Activated CD8-positive, alpha-beta memory T cell treated with anti-CD3 and anti-CD28 coated beads, Interleukin-2, amount 50 U/mL, for 4 hours (primary cell): ENCODE measurements at regions not wholly inside any gene's neighbourhood (a gene's known extent, or its start where the extent isn't known, plus 50 kb on each side); places are given as distances from the start of the nearest gene placed in this dataset.

Experiments used
- DNase-seq: peaks from one replicate; pipeline ENCODE4 v3.0.0-alpha.2; 2020

DNA sequence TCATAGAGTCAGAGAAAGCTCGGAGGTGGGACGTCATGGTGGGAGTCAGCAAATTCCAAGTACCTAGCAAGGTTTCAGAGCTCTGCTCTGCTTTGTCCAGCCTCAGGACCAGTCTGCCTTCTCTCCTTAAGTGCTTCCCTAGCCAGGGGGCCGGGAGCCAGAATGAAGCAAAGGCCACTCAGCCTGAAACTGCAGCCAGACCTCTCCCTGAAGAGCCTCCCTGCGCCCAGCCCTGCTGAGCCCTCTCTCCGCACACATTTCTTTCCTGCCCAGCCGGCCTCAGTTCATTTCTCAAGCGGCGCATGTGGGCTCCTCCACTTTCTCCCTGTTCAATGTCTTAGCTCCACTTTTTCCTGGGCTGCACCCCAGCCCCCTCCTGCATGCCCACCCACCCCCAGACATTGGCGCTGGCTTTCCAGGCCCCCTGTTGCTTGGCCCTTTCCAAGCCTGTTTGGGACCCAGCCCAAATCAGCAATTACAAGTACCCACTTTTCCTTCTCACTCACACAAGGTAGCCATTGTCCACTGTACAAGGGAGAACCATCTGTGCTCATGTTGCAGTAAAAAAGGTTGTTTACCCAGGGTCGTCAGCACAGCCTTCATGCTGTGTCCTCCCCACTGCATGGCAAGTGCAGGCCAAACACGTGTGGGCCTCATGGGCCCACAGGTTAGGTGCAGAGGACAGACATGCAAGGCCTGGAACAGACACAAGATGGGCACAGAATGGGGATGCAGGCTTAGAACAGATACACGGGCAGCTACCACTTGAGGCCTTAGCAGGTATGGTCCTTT lies 147.1 kb downstream of the MRPL14 start:
- no peak for DNase-seq

DNA sequence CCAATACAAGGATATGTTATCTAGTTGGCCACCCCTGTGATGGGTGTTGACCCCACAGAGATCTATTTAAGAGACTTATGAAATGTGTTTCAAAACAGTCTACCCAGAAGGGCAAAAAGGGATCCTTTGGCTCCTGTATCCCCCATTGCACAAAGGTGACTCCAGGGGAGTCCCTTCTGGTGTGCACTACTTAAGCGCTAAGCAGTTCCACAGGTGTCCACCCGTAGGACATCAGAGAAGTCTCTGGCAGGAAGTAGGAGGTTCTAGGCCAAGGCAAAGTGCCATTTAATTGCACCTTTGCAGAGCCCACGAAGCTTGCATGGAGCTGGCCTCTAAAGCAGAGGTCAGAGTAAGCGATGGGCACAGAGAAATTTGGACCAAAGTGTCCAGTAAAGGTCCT lies 147.7 kb downstream of the MRPL14 start:
- no peak for DNase-seq

DNA sequence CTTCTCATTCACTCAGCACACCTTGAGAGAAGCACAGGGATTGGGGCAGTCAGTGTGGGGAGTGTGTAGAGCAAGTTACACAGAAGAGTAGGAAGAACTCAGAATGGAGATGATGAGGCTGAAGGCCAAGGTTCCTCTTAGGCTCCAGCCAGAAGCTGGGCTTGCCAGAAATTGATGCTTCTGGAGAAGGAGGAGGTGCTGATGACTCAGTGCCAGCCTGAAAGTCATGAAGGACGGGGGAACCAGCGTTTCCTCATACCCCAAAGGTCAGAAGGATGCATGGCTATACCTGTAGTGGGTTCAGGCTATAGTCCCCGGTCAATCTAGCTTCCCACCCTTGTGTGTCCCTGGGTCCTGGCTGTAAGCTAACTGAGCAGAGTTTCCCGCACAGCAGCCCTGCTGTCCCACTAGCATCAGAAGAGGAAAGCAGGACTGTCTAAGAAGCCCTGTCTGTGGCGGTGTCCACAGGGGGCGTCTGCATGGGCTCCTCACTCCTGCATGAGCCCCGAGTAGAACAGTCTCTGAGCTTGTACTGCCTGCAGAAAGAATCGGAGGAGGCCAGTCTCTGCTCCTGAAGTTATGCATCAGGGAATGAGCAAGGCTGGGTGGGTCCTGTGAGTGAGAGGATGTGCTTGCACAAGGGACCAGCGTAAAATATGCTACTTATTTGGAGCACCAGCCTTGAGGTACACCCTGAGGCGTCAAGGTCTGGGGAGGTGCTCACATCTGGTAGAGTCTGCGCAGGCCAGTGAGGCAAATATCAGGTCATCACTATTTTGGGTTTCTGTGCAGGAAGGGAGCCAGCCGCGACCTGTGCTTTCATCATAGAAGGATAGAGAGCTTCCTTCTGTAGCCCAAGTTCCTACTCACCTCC lies 148.5 kb downstream of the MRPL14 start:
- peak; percentile 7 for DNase-seq

DNA sequence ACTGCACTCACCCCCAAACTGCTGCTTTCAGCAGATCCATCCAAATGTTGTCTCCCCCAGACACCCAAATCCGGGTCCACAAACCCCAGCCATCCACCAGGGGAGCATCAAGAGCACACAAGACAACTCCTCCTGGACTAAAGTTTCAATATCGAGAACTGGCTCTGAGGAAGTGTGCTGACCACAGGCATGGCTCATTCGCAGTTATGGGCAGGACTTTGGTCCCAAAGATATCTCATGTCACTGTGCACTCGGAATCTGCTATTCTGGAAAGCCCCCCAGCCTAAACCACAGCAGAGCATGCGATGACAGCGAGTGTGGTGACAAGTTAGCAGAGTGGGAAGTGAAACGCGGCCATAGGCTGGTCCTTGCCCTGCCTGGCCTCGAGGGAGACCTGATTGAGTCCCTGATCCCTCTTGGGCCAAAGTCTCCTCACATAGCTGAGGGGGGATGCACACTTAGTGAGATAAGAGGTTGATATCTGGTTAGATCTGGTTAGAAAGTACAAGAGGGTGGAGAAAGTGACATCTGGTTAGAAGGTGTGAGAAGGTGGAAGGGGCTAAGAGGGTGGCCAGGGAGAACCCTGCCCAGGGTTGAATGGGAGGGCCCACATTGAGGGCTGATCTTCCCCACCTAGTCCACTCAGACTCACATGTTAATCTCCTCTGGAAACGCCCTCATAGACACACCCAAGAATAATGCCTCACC lies 149.7 kb downstream of the MRPL14 start:
- no peak for DNase-seq

DNA sequence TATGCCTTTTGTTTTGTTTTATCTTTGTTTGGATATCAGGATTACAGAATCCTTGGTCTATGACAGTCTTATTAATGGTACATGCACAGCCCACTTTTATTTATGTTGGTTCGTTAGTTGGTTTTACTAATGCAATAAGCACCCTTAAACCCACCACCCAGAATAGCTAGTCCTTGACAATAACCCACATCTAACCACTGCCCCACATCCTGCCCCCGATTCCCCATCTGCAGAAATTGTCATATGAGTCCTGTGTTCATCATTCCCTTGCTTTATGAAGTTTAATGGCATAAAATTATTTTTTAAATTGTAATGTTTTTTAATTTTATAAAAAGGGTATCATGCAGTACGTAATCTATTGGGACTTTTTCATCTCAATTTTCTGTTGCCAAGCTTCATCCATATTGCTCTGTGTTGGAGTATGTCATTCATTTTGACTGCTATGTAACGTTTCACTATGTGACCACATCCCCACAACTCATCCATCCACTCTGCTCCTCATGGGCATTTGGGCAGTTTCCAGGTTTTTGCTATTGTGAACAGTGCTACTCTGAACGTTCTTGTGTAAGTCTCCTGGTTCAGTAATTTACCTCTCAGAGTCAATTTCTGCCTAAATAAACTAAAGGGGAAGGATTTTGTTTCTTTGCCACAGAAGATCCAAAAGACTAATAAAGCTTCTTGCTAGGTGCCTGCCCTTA lies 150.4 kb downstream of the MRPL14 start:
- no peak for DNase-seq

DNA sequence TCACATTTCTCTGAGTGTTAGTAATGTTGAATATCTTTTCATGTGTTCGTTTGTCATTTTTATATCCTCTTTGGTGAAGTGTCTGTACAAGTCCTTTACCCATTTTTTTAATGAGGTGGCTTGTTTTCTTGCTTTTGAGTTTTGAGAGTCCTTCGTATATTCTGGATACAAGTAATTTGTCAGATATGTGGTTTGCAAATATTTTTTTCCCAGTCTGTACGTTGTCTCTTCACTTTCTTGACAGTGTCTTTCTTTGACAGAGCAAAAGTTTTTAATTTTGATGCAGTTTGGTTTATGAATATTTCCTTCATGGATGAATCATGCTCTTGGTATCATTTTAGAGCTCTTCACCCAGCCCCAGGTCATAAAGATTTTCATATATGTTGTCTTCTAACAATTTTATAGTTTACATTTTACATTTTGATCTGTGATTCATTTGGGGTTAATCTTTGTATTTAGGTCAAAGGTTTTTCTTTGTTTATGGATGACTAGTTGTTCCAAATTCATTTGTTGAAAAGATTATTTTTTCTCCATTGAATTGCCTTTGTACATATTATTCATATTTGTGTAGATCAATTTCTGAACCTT lies 152.5 kb downstream of the MRPL14 start:
- no peak for DNase-seq

DNA sequence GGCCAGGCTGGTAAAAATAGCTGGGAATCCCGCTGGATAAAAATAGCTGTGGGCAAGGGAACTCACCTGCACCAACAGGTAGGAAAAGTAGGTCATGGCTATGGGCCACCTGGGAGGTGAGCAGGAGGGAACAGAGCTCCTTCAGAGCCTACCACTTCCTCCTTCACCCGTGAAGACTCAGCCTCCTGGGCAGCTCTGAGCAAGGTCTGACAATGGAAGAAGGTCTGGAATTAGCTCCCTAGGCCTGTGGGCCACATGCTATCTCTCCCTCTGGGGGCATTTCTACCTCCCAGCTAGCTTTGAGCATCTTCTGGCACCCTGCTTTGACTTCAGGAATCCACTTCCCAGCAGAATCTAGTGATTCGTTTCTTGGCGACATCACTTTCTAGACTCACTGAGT lies 153.9 kb downstream of the MRPL14 start:
- no peak for DNase-seq

DNA sequence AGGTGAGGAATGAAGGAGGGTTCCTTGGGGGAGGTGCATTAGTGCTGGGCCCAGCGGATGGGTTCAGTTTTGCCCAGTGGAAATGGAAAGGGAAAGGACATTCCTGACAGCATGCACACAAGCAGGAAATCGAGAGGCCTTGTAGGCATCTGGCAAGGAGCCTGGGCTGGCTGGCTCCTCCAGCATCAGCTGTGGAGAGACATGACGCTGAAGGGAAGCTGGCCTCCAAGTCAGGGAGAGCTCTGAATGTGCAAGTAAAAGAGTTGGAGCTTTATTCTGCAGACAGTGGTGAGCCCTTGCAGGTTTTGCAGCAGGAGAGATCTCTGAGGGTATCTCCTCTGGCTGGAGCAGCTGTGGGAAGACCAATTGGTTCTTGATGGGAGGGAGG lies 154.3 kb downstream of the MRPL14 start:
- no peak for DNase-seq

DNA sequence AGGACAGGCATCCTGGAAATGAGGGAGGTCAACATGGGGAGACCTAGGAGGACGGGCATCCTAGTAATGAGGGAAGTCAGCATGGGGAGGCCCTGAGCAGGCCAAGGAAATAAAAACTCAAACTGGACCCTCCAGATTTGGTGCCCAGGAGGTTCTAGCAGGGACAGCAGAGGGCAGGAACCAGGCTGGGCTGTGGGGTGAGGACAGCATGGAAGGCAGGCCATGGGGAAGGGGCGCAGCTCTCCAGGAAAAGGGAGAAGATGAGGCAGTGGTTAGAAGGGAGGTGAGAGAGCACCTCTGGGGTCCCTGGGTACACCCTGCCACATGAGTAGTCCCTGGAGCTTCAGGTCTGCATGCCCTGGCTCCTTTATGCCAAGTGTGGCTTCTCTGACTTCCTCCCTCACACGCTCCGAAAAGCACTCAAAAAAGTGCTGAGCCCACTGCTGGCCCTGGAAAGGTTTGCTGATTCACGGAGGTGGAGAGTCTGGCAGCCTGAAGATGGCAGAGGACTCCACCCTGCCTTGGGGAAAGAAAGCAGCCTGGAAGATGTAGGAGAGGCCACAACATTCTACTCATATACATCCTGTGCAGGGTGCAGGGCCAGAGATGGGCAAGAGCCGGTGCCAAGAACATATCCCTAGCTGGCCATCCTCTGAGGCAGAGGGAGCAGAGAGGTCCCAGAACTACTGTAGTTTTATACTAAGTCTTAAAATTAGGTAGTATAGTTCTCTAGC lies 154.9 kb downstream of the MRPL14 start:
- DNase-seq = no peak

DNA sequence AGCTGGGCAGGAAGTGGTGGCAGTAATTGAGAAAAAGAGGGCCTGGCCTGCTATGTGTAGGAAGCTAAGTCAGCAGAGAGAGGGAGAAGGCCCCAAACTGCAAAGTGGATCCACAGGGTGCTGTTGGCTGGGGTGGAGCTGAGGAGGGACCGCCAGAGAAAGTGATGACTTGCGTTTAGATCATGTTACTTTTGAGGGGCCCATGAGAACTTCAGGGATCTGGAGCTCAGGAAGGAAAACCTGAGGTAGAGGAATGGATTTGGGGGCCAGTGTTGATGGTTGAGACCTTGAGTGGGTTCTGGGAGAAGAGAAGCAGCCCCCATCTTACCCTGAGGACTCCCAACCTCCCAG lies 155.5 kb downstream of the MRPL14 start:
- no peak for DNase-seq

DNA sequence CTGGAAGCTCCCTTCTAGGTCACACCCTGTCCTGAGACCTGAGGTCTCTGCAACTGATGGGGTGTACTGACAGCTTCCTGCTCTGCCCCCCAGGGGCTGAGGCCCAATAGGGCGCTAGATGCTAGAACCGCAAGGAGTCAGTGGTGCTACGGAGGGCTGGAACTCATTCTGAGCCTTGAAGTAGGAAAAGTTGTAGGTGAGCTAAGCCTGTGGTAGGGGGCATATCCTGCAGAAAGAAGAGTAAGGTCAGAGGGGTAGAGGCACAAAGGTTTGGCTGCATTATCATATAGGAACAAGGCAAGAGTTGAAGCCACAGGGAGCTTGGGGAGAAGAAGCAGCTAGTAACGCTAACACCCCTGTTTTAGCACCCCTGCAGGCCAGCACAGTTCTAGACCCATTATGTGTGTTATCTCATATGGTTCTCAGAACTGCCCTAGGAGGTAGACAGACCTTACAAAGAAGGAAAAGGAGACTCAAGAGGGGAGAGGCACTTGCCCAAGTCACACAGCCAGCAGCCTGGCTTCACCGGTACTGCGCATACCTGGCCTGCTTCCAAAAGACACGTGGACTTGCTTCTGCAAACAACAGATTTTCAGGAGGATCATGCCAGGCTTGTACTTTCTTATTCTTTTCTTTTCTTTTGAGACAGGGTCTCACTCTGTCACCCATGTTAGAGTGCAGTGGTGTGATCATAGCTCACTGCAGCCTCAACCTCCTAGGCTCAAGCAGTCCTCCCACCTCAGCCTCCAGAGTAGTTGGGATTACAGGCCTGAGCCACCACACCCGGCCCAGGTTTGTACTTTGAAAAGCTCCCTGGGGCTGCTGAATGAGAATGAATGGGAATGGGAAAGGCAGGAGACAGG lies 156.1 kb downstream of the MRPL14 start:
- no peak for DNase-seq

DNA sequence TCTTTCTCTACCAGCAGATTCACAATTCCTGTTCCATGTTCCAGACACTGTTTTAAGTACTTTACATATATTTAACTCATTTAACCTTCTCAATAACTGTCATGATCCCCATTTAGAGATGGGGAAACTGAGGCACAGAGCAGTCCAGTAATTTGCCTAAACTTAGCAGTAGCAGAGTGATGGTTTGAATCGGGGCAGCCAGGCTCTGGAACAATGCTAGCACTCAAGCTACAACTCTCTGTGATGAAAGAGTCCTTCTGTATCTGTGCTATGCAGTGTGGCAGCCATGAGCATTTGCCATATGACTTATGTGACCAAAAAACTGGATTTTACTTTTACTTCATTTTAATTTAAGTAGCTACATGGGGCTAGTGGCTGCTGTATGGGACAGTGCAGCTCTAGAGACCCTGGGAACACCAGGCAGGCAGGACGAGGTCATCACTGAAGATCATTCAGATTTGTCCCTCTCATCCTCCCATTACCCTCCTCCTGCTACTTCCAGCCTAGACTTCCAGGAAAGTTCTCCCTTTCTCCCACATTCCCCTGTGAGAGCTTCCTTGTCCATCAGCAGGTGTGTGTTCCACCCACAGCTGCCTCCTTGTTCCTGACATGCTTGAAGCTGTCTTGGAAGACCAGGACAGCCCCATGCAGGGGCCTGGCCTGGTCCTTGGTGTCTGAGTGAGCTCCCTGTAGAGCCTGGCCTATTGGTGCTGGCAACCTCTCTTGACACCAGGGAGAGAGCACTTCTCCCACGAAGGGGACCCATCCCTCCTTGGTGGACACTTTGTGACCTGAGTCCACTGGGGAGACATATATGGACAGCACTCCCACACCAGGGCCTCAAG lies 157.0 kb downstream of the MRPL14 start:
- DNase-seq = no peak

DNA sequence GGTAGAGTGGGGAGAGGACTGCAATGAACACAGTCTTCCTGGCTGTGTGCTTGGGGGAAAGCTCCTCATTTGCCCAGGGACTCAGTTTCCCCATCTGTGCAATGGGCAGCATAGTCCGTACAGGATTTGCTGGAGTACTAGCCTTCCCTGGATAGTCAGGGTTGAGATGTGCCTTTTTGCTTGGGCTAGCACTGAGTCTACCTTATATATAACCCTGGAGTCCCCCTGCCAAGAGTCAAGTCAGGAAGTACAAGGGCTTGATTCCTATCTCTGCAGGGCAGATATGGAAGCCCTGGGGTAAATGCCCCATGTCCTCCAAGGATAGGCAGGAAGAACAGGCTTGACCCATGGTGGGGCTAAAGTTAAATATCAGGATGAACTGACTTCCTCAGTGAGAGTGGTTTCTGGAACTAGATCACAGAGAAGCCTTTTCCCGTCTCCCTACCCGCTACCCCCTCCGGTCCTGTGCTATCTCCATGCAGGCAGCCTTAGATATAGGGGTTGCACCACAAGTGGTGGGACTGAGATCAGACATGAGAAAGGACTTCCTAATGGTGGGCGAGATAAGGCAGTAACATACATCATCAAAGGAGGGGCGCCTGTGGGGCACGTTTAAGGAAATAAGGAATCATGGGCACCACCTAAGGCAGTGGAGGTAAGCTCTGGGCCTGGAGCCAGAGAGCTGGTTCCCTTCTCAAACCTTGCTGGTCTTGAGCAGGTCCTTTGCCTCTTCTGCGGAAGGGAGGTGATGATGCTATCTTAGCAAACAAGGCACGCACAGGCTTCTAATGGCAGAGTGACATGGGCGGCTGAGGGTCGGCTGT lies 157.9 kb downstream of the MRPL14 start:
- no peak for DNase-seq

DNA sequence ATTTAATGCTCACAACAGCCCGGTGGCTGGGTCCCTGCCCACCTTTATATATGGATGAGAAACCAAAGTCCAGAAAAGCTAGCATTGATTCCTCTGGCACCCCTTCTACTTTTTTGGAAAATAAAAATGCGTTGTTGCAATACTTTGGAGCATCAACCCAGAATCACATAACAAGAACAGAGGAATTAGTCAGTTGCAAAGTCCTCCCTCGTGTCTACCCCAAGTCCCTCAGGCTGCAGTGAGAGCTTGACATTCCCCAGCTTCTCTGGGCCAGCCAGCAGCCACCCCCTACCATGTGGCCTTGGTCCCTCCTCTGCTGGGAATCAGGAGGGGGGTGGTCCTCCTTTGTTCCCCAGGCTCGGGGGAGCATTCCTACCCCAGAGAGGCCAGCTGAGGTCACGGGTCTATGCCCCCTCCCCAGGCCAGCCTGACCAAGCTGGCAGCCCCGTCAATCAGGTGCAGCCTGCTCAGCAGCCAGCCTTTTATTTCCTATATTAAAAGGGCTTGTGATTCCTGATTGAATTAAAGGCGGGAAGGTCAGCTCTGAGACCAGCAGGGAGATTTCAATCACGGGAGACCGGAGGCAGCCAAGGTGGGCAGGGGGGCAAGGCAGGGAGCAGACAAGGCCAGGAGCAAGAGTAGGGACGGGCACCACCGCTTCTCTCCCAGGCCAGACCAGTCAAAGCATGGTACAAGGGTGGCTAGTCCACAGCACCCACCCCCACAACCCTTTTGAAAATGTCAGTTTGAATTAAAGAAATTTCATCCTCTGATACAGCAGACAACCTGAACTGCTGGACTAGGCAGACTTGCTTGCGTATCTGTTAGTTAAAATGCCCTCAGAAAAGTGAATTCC lies 158.9 kb downstream of the MRPL14 start:
- DNase-seq = no peak

DNA sequence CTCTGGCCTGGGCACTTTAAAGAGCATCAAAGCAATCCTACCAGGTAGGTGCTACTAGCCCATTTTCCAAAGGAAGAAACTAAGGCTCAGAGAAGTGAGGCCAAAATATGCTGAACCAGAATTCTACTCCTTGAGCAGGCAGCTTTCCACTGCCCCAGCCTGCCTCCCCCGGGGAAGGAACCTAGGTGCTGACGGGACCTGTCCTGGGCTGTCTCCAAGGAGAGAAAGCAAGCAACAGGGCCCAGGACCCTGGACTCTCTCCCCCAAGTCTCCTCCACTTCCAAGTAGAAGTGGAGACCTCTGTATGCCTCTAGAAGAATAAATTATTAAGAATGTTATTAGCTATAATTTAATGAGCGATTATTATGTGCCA lies 159.5 kb downstream of the MRPL14 start:
- no peak for DNase-seq

DNA sequence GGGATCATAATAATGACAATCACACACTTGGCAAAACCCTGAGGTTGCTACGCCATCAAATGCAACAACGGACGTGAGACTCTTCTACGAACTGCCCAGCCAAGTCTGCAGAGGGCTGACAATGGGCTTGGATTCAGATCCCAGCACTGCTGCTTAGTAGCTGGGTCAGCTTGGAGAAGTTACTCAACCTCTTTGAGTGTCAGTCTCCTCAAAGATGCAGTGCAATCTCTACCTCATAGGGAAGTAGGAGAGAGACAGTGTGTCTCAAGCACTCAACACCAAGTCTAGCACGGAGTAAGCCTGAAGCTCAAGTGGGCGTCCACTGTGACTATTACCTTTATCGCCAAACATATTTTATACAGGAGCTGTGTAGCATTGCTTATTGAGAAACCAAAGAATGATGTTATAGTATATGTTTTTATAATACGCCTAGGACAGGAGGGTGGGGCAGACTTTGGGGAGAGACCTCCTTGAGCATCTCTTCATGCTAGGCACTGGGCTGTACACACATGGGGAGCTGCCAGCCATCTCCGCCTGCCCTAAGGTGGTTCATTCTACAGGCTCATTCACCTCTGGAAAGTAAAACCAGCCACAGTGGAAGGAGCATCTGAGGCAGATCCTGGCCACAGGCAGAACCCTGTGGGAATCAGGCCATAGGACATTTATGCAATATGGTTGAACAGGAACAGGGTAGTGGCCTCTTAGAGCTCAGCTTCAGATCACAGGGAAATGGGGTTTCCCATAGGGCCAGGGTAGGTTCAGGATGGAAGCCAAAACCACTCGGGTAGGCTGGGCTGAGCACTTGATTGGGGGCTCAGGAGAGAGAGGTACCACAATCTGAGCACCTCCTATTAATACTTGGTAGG lies 160.2 kb downstream of the MRPL14 start:
- DNase-seq = no peak

DNA sequence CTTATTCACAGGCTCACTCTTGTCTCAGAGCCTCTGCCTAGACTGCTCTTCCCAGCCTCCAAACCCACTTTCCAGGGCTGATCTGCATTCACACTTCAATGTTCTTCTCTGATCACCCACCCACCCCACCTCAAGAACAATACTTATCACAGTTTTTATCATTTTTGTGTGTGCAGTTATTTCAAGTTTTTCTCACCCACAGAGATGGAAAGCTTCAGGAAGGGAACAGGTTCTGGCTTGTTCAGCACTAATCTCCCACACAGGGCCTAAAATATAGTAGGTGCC lies 160.9 kb downstream of the MRPL14 start:
- no peak for DNase-seq
